COLO829 (cell line): ENCODE measurements at regions not wholly inside any gene's neighbourhood (a gene's known extent, or its start where the extent isn't known, plus 50 kb on each side); places are given as distances from the start of the nearest gene placed in this dataset.

Source experiments
- DNase-seq: peaks from one replicate; pipeline ENCODE4 v3.0.0; 2012; ENCODE audit warnings: low spot score

DNA sequence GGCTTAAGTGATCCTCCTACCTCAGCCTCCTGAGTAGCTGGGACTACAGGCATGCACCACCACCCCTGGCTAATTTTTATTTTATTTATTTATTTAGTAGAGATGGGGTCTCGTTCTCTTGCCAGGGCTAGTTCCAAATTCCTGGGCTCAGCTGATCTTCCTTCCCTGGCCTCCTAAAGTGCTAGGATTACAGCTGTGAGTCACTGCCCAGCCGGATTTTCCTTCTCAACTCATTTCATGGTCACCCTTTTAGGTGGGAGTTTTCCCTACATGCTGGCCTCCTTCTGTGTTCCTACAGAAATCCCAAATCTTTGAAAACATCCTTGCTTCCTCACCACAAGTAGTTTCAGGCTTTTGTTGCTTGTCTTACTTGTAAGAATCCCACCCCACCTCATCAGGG is 102.1 kb upstream of the SIAH1 start:
- no peak for DNase-seq

DNA sequence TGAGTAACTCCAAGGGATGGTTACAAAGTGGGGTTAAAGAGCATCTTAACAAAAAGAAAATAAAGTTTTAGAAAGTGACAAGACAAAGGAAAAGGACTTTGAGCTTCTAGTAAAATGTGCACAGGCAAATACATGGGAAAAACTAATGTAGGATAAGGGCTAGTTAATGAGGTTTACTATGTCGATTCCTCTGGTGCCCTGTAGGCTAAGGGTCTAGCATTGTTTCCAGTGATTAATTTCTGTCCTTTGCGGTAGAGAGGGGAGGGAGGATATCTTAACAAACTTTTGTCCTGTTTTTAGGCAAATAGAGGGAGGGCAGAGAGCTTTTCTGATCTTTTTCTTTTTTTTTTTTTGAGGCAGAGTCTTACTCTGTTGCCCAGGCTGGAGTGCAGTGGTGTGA is 96.6 kb upstream of the SIAH1 start:
- DNase-seq, result no peak

DNA sequence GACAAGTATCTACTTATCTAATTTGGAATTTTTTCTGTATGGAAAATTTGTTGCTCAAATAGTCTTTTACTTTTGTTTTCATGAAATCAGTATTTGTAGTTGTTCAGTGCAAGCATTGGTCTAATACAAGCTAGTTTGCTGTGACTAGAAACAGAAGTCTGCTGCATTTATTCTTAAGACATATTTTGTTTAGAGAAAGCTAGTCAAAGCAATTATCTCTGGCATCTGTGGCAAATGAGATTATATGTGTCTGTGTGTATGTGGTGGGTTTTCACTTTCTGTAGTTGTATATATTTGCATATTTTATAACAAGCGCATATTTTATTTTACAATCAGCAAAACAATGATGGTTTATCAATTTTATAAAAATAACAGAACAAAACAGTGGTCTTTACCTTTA is 96.0 kb upstream of the SIAH1 start:
- no peak for DNase-seq

GRCh38 chr16:48479955-48480354 is 94.7 kb upstream of the SIAH1 start:
- no peak for DNase-seq

- DNase-seq, result no peak
These were observed 94.1 kb upstream of the SIAH1 start for GRCh38 chr16:48479329-48479728.

DNA sequence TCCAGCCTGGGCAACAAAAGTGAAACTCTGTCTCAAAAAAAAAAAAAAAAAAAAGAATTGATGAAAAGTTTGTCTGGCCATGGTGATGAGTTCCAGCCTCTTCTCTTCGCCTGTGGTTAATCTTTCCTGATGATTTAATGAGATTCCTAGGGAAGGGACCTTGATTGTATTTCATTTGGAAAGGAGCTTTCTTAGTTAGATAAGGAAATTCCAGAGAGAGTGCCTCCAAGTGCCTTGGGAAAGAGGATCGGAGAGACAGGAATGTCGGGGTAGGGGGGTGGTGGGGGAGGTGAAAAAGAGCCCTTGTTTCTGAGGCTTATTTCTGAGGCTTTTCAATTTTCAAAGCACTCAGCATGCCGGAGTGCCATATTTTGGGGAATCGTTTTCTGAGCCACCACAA is 93.2 kb upstream of the SIAH1 start:
- DNase-seq, result no peak

DNA sequence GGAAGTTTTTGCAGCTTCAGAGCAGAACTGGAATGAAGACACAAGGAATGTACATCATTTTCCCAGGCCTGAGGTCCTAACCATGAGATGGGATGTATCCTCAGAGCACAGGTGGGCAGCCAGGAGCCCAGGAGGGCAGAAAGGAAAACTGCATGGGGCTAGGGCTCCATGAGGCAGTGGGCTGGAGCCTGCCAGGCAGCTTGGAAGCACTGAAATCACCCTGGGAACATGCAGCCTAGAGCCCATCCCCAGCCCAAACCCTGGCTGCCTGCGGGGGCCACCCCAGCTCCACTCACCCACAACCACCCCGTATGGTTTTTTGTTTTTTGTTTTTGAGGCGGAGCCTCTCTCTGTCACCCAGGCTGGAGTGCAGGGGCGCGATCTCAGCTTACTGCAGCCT is 86.2 kb upstream of the SIAH1 start:
- DNase-seq, result no peak

- peak; percentile 30 for DNase-seq
These were observed 77.0 kb upstream of the SIAH1 start for GRCh38 chr16:48462106-48462740.

DNA sequence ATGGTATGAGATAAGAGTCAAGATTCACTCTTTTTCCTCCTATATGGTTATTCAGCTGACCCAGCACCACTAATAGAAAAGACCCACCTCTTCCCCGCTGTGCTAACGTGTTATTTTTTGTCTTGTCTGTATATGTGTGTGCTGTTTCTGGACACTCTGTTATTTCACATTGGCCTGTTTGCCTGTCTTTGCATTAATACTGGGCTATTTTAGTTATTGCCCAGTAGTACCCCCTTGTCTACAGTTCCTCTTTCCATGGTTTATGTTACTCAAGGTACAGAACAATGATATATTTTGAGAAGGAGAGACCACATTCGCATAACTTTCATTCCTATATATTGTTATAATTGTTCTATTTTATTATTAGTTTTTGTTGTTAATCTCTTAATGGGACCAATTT is 74.0 kb upstream of the SIAH1 start:
- no peak for DNase-seq

DNA sequence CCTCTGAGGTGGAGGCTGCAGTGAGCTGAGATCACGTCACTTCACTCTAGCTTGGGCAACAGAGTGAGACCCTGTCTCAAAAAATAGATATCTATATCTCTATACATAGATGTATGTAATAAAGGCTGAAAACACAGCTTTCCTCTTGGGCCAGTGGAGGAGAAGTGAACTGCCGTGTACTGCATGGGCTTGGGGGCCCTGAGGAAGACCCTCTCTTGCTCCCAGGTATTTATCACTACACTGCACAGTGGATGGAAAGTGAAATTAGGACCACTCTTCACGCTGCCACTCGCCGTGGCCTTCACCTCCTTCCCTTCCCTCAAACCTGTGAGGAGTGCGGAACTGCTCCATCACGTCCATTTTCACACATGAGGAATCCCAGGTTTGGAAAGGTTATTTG is 68.8 kb upstream of the SIAH1 start:
- DNase-seq, result no peak

DNA sequence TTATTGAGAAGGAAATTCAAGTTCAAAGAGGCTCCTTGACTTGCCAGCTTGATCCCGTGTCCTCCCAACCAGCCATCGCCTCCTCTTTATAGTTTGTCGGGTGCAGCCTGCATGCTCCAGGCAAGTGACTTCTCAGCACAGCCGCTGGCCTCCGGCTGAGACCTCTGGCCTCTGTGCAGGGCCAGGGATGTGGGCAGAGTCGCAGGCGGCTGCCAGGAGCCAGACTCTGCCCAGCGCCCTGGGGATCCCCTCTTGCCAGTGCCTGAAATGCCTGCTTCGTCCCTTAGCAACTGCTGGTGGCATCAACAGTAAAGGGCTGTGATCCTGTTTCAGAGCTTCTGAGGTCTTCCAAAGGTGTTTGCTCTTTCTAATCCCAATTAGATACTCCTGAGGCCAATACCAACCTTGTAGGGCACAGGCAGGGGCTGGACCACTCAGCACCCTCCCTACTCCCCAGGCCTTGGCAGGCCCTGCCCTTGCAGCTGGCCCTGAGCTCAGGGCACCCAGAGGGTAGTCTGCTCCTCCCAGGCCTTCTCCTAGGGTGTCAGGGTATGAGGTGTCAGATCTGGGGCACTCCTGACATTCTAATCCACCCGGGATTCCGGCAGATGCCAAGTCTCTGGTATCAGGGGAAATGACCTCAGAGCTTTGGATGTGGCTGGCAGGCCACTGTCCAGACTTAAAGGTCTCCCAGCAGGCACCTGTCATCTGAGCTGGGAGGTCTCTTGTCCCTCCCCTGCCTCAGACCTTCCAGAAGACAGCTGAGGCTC is 68.0 kb upstream of the SIAH1 start:
- DNase-seq, result no peak

GRCh38 chr16:48451323-48451722 is 66.1 kb upstream of the SIAH1 start:
- DNase-seq, result no peak

GRCh38 chr16:48450367-48450766 is 65.2 kb upstream of the SIAH1 start:
- DNase-seq, result no peak

- no peak for DNase-seq
These were observed 63.7 kb upstream of the SIAH1 start for GRCh38 chr16:48448841-48449481.

GRCh38 chr16:48447940-48448536 is 62.8 kb upstream of the SIAH1 start:
- no peak for DNase-seq

DNA sequence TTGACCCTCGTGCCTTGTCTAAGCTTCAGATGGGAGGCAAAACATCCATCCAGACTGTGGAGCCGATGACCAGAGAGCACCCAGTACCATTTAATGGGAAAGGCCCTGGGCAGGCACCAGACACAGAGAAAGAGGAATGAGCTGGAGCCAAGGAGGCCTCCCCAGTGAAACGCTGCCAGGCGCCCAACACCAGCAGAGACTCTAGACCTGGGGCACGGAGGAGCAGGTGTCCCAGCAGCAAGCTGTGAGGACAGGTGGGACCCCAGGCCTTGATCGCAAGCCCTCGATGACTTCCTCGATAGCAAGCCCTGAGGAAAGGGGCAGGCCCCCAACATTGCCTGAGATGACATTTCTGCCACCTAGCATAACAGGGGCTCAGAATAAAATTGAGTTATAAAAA is 62.2 kb upstream of the SIAH1 start:
- no peak for DNase-seq

DNA sequence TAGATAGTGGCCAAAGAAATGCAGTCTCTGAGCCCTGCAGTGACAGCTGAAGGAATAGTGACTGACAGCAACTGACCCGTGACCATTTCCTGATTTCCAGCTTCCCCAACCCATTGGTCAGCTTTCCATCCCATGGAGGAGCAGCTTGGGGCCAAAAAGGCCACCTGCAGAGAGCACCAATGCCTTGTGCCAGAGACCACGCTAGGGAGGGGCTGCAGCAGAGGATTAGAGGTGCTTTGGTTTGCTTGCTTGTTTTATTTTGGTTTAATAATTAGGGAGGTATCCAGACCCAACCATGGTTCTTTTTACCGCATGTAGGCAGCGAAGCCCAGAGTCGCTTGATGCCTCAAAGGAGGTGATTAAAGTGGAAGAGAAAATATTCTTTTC is 61.3 kb upstream of the SIAH1 start:
- DNase-seq, result no peak

GRCh38 chr16:48445782-48446533 is 60.7 kb upstream of the SIAH1 start:
- no peak for DNase-seq

DNA sequence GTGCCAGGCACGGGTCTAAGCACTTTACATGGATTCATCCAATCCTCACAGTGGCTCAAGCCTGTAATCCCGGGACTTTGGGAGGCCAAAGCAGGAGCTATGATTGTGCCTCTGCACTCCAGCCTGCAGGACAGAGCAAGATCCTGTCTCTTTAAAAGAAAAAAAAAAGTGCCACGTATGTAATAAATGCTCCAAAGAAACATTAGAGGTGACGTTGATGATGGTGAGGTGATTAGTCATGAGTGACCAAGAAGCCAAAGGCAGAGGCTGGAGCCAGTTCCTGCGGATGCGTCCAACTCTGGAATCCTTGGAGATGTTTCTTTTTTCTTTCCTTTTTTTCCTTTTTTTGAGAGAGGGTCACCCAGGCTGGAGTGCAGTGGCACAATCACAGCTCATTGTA is 59.4 kb upstream of the SIAH1 start:
- DNase-seq, result peak; percentile 79

- no peak for DNase-seq
These were observed 57.2 kb upstream of the SIAH1 start for GRCh38 chr16:48442379-48442778.

GRCh38 chr16:48441863-48442279 is 56.7 kb upstream of the SIAH1 start:
- DNase-seq, result no peak

DNA sequence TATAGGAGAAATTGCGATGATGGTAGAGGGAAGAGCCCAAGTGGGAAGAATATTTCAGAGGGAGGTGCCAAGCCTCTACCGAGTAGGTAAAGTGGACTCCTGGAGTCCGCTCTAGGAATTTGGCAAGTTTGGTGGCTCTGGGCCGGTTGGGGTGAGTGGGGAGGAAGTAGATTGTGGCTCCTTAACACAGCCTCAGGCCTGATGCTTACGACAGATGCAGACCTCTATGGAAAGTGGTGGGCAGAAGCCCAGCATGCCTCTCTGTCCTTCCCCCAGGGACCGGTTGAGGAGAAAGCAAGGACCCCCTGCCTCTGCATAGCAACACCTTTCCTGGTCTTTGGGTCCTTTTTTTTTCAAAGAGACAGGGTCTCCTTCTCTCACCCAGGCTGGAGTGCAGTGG is 55.9 kb upstream of the SIAH1 start:
- no peak for DNase-seq
